ENCODE measurements at regions not wholly inside any gene's neighbourhood (a gene's known extent, or its start where the extent isn't known, plus 50 kb on each side); places are given as distances from the start of the nearest gene placed in this dataset.

DNA sequence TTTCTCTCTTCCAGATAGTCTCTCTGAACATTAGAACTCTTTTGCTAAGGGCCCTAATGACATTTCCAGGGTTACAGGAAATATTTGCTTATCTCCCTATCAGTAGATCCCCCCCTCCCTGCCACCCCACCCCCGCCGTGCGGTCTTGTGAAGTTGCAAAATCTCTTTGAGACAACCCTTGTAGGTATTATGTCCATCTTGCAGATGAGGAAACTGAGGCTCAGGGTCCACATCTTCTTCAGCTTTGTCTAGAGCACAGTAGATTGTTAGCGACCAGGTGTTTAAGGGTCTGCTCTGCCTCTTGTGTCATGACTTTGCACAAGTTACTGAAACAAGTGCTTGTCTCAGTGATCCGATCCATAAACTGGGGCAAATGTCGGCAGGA is 65.8 kb upstream of the GATA6 start:
- TF ChIP-seq U2AF2 (IDR thresholded peaks at IDR 0.05; ENCODE audit: low read depth, low read length) (no peak), MAFG (CRISPR knock-in tag; IDR thresholded peaks at IDR 0.05) (no peak), TBL1XR1 (IDR thresholded peaks at IDR 0.05; ENCODE audit: borderline replicate concordance, low read length, partially characterized antibody) (no peak), ZNF12 (CRISPR knock-in tag; IDR thresholded peaks at IDR 0.05) (no peak), SPEN (CRISPR knock-in tag; IDR thresholded peaks at IDR 0.05; ENCODE audit: low read depth) (no peak), TOE1 (CRISPR knock-in tag; IDR thresholded peaks at IDR 0.05) (no peak), HMGA1 (CRISPR knock-in tag; conservative IDR thresholded peaks at IDR 0.05) (no peak), POLR2AphosphoS5 (IDR thresholded peaks at IDR 0.05; ENCODE audit: low read depth, low read length) (no peak)
- TF ChIP-seq, protein P1, sequence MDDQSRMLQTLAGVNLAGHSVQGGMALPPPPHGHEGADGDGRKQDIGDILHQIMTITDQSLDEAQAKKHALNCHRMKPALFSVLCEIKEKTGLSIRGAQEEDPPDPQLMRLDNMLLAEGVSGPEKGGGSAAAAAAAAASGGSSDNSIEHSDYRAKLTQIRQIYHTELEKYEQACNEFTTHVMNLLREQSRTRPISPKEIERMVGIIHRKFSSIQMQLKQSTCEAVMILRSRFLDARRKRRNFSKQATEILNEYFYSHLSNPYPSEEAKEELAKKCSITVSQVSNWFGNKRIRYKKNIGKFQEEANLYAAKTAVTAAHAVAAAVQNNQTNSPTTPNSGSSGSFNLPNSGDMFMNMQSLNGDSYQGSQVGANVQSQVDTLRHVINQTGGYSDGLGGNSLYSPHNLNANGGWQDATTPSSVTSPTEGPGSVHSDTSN (CRISPR knock-in tag; IDR thresholded peaks at IDR 0.05; ENCODE audit: borderline replicate concordance) = no peak
- TF ChIP-seq, protein P2, sequence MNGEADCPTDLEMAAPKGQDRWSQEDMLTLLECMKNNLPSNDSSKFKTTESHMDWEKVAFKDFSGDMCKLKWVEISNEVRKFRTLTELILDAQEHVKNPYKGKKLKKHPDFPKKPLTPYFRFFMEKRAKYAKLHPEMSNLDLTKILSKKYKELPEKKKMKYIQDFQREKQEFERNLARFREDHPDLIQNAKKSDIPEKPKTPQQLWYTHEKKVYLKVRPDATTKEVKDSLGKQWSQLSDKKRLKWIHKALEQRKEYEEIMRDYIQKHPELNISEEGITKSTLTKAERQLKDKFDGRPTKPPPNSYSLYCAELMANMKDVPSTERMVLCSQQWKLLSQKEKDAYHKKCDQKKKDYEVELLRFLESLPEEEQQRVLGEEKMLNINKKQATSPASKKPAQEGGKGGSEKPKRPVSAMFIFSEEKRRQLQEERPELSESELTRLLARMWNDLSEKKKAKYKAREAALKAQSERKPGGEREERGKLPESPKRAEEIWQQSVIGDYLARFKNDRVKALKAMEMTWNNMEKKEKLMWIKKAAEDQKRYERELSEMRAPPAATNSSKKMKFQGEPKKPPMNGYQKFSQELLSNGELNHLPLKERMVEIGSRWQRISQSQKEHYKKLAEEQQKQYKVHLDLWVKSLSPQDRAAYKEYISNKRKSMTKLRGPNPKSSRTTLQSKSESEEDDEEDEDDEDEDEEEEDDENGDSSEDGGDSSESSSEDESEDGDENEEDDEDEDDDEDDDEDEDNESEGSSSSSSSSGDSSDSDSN (CRISPR knock-in tag; IDR thresholded peaks at IDR 0.05) = no peak
- TF ChIP-seq, protein P3, sequence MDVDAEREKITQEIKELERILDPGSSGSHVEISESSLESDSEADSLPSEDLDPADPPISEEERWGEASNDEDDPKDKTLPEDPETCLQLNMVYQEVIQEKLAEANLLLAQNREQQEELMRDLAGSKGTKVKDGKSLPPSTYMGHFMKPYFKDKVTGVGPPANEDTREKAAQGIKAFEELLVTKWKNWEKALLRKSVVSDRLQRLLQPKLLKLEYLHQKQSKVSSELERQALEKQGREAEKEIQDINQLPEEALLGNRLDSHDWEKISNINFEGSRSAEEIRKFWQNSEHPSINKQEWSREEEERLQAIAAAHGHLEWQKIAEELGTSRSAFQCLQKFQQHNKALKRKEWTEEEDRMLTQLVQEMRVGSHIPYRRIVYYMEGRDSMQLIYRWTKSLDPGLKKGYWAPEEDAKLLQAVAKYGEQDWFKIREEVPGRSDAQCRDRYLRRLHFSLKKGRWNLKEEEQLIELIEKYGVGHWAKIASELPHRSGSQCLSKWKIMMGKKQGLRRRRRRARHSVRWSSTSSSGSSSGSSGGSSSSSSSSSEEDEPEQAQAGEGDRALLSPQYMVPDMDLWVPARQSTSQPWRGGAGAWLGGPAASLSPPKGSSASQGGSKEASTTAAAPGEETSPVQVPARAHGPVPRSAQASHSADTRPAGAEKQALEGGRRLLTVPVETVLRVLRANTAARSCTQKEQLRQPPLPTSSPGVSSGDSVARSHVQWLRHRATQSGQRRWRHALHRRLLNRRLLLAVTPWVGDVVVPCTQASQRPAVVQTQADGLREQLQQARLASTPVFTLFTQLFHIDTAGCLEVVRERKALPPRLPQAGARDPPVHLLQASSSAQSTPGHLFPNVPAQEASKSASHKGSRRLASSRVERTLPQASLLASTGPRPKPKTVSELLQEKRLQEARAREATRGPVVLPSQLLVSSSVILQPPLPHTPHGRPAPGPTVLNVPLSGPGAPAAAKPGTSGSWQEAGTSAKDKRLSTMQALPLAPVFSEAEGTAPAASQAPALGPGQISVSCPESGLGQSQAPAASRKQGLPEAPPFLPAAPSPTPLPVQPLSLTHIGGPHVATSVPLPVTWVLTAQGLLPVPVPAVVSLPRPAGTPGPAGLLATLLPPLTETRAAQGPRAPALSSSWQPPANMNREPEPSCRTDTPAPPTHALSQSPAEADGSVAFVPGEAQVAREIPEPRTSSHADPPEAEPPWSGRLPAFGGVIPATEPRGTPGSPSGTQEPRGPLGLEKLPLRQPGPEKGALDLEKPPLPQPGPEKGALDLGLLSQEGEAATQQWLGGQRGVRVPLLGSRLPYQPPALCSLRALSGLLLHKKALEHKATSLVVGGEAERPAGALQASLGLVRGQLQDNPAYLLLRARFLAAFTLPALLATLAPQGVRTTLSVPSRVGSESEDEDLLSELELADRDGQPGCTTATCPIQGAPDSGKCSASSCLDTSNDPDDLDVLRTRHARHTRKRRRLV (CRISPR knock-in tag; IDR thresholded peaks at IDR 0.05) = no peak
